GM10266 (cell line): ENCODE measurements at regions not wholly inside any gene's neighbourhood (a gene's known extent, or its start where the extent isn't known, plus 50 kb on each side); places are given as distances from the start of the nearest gene placed in this dataset.

ENCODE experiments used
- DNase-seq: peaks from one replicate; pipeline ENCODE4 v3.0.0; 2012; ENCODE audit errors: extremely low spot score
- TF ChIP-seq, protein P1 (sequence below): IDR thresholded peaks from 2 replicates; pipeline ENCODE4 v1.5.1; 2012; ENCODE audit warnings: mild to moderate bottlenecking, low read depth; ENCODE audit not compliant: control insufficient read depth, insufficient read depth; ENCODE audit errors: missing control alignments

- TF ChIP-seq, protein P1, sequence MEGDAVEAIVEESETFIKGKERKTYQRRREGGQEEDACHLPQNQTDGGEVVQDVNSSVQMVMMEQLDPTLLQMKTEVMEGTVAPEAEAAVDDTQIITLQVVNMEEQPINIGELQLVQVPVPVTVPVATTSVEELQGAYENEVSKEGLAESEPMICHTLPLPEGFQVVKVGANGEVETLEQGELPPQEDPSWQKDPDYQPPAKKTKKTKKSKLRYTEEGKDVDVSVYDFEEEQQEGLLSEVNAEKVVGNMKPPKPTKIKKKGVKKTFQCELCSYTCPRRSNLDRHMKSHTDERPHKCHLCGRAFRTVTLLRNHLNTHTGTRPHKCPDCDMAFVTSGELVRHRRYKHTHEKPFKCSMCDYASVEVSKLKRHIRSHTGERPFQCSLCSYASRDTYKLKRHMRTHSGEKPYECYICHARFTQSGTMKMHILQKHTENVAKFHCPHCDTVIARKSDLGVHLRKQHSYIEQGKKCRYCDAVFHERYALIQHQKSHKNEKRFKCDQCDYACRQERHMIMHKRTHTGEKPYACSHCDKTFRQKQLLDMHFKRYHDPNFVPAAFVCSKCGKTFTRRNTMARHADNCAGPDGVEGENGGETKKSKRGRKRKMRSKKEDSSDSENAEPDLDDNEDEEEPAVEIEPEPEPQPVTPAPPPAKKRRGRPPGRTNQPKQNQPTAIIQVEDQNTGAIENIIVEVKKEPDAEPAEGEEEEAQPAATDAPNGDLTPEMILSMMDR = no peak
- no peak for DNase-seq
These were observed 206.0 kb downstream of the GLI2 start for GRCh38 chr2:120941571-120942120.

DNA sequence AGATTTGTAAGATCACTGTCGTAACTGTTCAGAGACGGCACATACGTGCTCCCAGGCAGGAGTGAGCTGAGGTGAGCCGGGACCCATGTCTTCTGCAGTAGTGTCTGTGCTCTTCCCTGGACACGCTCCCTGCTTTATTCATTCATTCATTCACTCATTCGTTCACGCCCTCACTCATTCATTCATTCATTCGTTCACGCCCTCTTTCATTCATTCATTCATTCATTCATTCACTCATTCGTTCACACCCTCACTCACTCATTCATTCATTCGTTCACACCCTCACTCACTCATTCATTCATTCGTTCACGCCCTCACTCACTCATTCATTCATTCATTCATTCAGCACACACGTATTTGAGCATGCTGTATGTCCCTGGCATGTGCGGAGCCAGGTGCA lies 207.0 kb downstream of the GLI2 start:
- TF ChIP-seq, protein P1 = no peak
- DNase-seq = no peak

DNA sequence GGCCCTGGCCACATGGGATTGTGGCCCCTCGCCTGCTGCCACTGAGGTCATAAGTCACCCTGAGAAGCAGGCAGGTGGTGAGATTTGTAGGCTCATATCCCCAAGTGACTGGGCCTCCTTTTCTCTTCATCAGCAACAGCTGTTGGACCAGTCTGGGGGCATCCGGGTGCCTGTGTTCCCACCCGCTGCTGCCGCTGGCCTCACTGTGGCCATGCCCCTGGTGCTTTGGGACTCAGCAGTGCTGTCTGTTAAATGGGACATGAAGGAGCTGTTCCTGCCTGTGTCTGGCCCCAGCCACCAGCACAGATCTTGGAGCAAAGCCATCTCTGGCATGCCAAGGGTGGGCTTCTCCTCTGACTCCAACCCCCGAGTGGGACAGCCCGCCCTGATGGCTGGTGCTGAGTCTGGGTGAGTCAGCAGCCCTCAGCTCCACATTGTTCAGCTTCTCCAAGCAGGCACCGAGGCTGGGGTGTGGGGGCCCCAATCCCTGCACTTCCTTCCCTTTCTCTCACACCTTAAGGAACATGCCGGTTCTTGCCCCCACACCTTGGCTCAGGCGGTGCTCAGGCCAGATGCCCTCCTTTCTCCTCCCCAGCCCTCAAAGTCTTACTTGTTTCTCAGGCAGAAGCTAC lies 207.9 kb downstream of the GLI2 start:
- no peak for DNase-seq
- TF ChIP-seq, protein P1 = no peak

DNA sequence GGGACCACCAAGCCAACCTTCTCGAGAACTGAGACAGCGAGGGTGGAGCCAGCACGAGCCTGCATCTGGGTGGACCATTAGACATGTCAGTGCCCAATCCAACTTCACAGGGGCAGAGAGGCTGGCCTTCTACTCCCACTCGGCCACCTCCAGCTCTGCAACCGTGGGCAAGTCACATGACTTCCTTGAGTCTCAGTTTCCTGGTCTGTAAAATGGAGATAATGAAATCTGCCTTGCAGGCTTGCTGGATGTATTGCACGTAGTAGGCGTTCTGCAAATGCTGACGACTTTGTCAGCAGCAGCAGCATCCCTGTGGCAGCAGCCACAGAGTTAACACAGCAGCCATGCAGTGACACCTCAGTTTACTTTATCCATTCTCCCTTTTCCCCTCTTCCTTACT lies 208.9 kb downstream of the GLI2 start:
- DNase-seq = no peak
- TF ChIP-seq, protein P1 = no peak

DNA sequence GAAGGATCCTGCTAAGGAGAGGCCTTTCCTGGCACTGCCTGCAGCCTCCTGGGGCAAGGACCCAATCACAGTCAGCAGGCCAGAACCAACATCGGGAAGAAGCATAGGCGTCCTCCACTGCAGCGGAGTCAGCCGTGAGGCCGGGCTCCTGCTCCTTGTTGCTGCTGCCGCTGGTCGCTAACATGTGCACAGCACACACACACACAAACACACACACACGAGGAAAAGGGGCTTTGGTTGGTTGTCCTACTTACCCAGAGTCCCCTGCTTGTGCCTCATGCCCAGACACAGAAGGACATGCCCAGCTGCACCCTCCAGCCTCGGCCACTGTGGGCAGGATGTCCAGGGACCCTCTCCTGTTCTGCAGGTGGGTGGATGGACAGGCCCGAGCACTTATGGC lies 209.4 kb downstream of the GLI2 start:
- no peak for DNase-seq
- TF ChIP-seq, protein P1 = no peak

GRCh38 chr2:120945832-120946499 lies 210.3 kb downstream of the GLI2 start:
- DNase-seq = no peak
- TF ChIP-seq, protein P1 = no peak

DNA sequence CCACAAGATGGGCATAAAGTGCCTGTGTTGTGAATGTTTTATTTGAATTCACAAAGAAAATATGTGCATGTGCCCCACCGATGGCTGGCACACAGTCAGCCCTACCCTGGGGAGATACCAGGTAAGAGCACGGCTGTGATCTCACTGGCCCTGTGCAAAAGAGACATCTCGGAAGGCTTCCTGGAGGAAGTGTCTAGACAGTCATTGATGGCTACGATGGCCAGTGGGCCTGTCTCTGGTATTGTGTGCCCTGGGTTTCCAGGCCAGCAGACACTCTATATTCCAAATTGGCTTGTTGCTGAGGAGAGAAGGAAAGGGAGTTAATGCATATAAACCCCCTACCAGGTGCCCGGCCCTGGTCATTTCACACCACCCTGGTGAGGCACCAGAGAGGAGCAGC lies 211.7 kb downstream of the GLI2 start:
- TF ChIP-seq, protein P1 = no peak
- no peak for DNase-seq
